HS-27A (cell line): ENCODE measurements at regions not wholly inside any gene's neighbourhood (a gene's known extent, or its start where the extent isn't known, plus 50 kb on each side); places are given as distances from the start of the nearest gene placed in this dataset.
"Not testable (repeated sequence)": the region's sequence is repeated elsewhere in the genome, so short reads cannot be mapped to it uniquely, and the experiment has no call there.

ENCODE experiments used
- DNase-seq: peaks from one replicate; pipeline ENCODE4 v3.0.0-alpha.2; 2012; ENCODE audit warnings: low read depth, missing footprints

GRCh38 chr3:187852842-187853730 is 107.8 kb upstream of the BCL6 start:
- DNase-seq, result no peak

DNA sequence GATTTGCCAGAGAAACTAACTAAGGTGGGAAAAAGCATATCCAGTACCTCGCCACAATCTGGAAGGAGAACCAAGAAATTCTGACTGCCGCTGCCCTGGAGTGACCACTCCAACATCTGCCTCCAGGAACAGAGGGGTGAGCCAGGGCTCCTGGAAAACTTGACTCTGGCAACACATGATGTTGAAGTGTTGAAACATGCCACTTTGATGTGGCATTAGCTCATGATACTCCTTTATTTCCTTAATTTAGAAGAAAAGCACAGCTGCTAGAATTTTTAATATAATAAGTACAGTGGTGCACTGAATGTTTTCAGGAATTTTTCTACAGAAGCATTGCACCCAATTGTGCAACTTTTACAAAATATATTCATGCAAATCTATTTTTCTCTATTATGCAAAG is 109.9 kb upstream of the BCL6 start:
- DNase-seq, result no peak

GRCh38 chr3:187856555-187856954 is 111.3 kb upstream of the BCL6 start:
- no peak for DNase-seq

DNA sequence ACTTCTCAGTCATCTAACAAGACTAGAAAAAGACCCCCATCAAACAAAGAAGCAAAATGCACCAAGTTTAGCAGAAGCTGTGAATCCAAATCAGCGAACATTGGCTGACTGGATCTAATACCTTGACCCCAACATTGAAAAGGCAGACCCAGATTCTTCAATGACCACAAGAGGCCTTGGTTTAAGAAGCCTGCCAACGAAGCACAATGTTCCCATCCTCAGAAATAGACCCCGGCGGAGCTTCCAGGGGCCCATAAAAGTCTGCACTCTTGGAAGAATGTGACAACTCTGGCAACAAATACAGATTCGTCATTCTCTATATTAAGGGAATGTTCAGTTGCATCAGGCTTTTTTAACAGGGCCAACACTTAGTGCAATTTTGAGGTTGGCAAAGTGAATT is 112.8 kb upstream of the BCL6 start:
- DNase-seq, result no peak

GRCh38 chr3:187858711-187859110 is 113.4 kb upstream of the BCL6 start:
- no peak for DNase-seq

GRCh38 chr3:187862701-187863277 is 117.5 kb upstream of the BCL6 start:
- DNase-seq, result not testable (repeated sequence)

GRCh38 chr3:187870360-187871203 is 125.3 kb upstream of the BCL6 start:
- no peak for DNase-seq

GRCh38 chr3:187871204-187871591 is 125.9 kb upstream of the BCL6 start:
- no peak for DNase-seq

DNA sequence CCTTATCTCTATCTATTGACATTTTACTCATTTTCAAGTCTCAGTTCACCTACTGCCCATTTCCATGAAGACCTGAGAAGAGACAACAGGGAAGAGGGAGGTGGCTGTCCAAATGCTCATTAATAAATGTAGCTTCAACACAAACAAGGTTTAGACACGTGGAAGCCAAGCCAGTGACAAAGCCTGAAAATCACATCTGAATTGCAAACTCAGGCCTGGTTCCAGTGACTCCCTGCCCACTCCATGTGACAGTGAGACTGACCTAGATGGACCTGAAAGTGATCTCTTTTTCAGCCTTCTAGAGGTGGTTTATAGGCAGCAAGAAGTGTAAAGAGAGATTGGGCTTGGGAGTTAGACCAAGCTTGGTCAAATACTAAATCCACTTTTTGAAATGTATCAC is 126.6 kb upstream of the BCL6 start:
- DNase-seq, result no peak

GRCh38 chr3:187873843-187874242 is 128.6 kb upstream of the BCL6 start:
- no peak for DNase-seq

DNA sequence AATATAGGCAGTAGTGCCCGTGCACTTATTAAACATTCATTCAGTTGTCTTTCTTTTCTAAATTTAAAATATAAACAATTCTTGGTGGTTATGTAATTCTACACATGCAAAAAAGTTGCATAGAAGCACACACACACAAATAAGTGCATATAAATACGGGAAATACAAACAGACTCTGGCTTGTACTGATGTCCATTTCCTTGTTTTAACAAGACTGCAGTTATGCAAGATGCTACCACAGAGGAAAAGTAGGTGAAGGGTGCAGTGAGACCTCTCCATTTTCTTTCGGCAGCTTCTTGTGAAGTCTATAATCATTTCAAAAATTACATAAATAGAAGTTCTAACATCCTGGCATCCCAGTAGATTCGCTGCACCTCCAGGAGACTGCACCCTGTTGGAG is 130.6 kb upstream of the BCL6 start:
- no peak for DNase-seq

GRCh38 chr3:187878772-187879518 is 133.7 kb upstream of the BCL6 start:
- DNase-seq, result no peak

- DNase-seq, result no peak
Observed at GRCh38 chr3:187880441-187880840, 135.2 kb upstream of the BCL6 start.

DNA sequence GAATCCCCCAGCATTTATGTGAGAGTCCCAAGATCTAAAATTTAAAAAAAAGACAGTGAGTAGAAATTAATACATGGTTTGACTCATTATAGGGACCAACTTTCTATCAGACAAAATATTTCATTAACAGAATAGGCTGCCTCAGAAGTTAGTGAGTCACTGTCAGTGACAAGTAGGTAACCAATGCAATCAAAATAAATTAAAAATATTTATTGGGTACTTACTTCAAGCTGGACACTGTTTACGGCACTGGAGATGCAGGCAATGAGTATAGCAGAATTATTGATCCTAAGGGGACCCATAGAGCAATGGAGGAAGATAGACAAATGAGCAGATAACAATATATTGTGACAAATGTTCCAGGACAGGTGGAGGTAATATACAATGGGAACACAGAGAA is 135.6 kb upstream of the BCL6 start:
- DNase-seq, result no peak

- DNase-seq, result no peak
Observed at GRCh38 chr3:187888701-187889100, 143.4 kb upstream of the BCL6 start.

GRCh38 chr3:187889106-187889505 is 143.8 kb upstream of the BCL6 start:
- no peak for DNase-seq

DNA sequence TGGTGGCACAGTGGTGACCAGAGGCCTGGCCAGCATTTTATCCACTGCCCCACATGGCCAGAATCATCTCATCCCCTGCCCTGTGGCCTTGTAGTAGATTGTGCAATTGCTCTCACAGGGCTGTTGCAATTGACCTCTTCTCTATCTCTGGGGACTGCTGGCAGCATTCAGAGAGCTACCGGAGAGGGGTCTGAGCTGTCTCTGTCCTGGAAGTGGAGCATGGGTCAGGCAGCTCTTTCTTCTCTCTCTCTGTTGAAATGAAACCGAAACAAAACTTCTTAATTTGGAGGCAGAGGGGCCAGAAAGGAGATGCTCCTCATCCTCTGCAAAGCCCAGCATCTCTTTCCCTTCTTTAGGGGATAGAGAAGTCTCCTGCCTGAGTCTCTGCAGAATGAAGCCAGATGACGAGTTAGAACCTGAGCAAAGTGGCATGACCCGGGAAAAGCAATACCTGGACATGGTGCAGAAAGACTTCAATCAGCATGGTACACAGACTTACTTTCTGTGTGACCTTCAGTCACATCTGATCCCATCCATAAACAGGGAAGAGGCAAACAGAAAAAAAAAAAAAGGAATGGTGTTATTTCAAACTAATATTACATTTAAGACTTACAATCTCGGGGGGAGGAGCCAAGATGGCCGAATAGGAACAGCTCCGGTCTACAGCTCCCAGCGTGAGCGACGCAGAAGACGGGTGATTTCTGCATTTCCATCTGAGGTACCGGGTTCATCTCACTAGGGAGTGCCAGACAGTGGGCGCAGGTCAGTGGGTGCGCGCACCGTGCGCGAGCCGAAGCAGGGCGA is 144.5 kb upstream of the BCL6 start:
- DNase-seq, result no peak

- DNase-seq, result not testable (repeated sequence)
Observed at GRCh38 chr3:187890405-187890752, 145.1 kb upstream of the BCL6 start.

GRCh38 chr3:187896646-187897045 is 151.4 kb upstream of the BCL6 start:
- no peak for DNase-seq

DNA sequence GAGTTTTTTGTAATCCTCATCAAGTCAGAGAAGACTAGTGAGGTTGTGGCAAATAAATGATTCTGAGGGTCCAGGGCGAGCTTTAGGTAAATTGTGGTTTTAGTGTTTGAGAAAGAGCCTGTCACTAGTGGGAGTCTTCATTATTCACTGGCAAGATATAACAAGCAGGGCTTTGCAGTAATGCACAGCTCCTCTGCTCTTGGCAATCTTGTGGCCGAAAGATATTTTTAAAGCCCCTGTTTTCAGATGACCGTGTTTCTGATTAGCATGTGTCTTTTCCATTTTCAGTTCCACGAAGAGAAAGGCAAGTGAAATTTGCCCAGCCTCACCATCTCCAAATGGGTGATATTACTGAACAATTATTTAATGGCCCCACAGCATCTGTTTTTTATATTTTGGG is 154.0 kb upstream of the BCL6 start:
- DNase-seq, result no peak

- no peak for DNase-seq
Observed at GRCh38 chr3:187900993-187901755, 155.9 kb upstream of the BCL6 start.
